ENCODE measurements at regions not wholly inside any gene's neighbourhood (a gene's known extent, or its start where the extent isn't known, plus 50 kb on each side); places are given as distances from the start of the nearest gene placed in this dataset.

GRCh38 chr6:120700001-120700400 lies 634.3 kb downstream of the TBC1D32 start:
- TF ChIP-seq CTCF (IDR thresholded peaks at IDR 0.05) (no peak), POLR2A (IDR thresholded peaks at IDR 0.05) (no peak)

Data from lower leg skin (tissue), 3 donors.